ENCODE measurements at regions not wholly inside any gene's neighbourhood (a gene's known extent, or its start where the extent isn't known, plus 50 kb on each side); places are given as distances from the start of the nearest gene placed in this dataset.
A peak's percentile ranks its signal among the peaks of the same experiment; 100 is the strongest.

GRCh38 chr5:73319036-73319435 lies 129.5 kb downstream of the FOXD1 start:
- DNase-seq (no peak), ATAC-seq (replicated peaks) (no peak)
- H3K27me3 Mint-ChIP-seq, result peaks cover 23 to 39% of the 10 kb centered on the region in 2 donors

GRCh38 chr5:73318308-73318719 lies 130.3 kb downstream of the FOXD1 start:
- no peaks in the 10 kb centered on the region for H3K4me1 Mint-ChIP-seq
- H3K27ac Mint-ChIP-seq, result no peak overlapping the region
- DNase-seq, result no peak

More at GRCh38 chr5:73319036-73319435, 129.5 kb downstream of the FOXD1 start:
- Mint-ChIP-seq H3K4me1 (no peaks in the 10 kb centered on the region), H3K27ac (no peak overlapping the region), H3K4me3 (no peak overlapping the region), H3K9me3 (no peaks in the 10 kb centered on the region), H3K36me3 (no peaks in the 10 kb centered on the region)

GRCh38 chr5:73317523-73317922 lies 131.1 kb downstream of the FOXD1 start:
- ATAC-seq (replicated peaks) (no peak), DNase-seq (no peak)
- Mint-ChIP-seq H3K27me3 (peaks cover 29 to 49% of the 10 kb centered on the region in 2 donors), H3K36me3 (no peaks in the 10 kb centered on the region), H3K27ac (no peak overlapping the region), H3K4me3 (no peak overlapping the region), H3K4me1 (no peaks in the 10 kb centered on the region), H3K9me3 (no peaks in the 10 kb centered on the region)

More at GRCh38 chr5:73318308-73318719, 130.3 kb downstream of the FOXD1 start:
- H3K4me3 Mint-ChIP-seq, result no peak overlapping the region
- H3K9me3 Mint-ChIP-seq, result no peaks in the 10 kb centered on the region
- H3K36me3 Mint-ChIP-seq, result no peaks in the 10 kb centered on the region
- no peak for ATAC-seq (replicated peaks)
- peaks cover 26 to 46% of the 10 kb centered on the region in 2 donors for H3K27me3 Mint-ChIP-seq

- Mint-ChIP-seq H3K27me3 (peaks cover 50 to 66% of the 10 kb centered on the region in 2 donors), H3K4me1 (no peaks in the 10 kb centered on the region), H3K9me3 (no peaks in the 10 kb centered on the region), H3K4me3 (no peak overlapping the region), H3K27ac (no peak overlapping the region), H3K36me3 (no peaks in the 10 kb centered on the region)
- ATAC-seq (replicated peaks) (no peak), DNase-seq (no peak)
These were observed 134.0 kb downstream of the FOXD1 start for GRCh38 chr5:73314395-73315257.

GRCh38 chr5:73312872-73313510 lies 135.6 kb downstream of the FOXD1 start:
- Mint-ChIP-seq H3K36me3 (no peaks in the 10 kb centered on the region), H3K9me3 (no peaks in the 10 kb centered on the region), H3K4me1 (no peaks in the 10 kb centered on the region), H3K4me3 (no peak overlapping the region), H3K27me3 (peaks cover 52 to 69% of the 10 kb centered on the region in 2 donors), H3K27ac (no peak overlapping the region)
- DNase-seq (no peak), ATAC-seq (replicated peaks) (no peak)

- DNase-seq, result no peak
These were observed 136.3 kb downstream of the FOXD1 start for GRCh38 chr5:73312146-73312871.

GRCh38 chr5:73311291-73312110 lies 137.1 kb downstream of the FOXD1 start:
- no peak for DNase-seq
- no peak overlapping the region for H3K27ac Mint-ChIP-seq
- no peaks in the 10 kb centered on the region for H3K36me3 Mint-ChIP-seq
- H3K4me3 Mint-ChIP-seq, result peak overlapping the region in 1 of 2 donors; percentile 12
- H3K27me3 Mint-ChIP-seq, result peaks cover 65 to 81% of the 10 kb centered on the region in 2 donors
- no peaks in the 10 kb centered on the region for H3K4me1 Mint-ChIP-seq
- no peak for ATAC-seq (replicated peaks)
- H3K9me3 Mint-ChIP-seq, result no peaks in the 10 kb centered on the region

More at GRCh38 chr5:73312146-73312871, 136.3 kb downstream of the FOXD1 start:
- H3K27me3 Mint-ChIP-seq, result peaks cover 57 to 76% of the 10 kb centered on the region in 2 donors
- no peaks in the 10 kb centered on the region for H3K36me3 Mint-ChIP-seq
- H3K27ac Mint-ChIP-seq, result peak overlapping the region; percentile 62
- H3K9me3 Mint-ChIP-seq, result no peaks in the 10 kb centered on the region
- ATAC-seq (replicated peaks), result peak in 1 of 2 donors; percentile 29
- no peaks in the 10 kb centered on the region for H3K4me1 Mint-ChIP-seq
- H3K4me3 Mint-ChIP-seq, result no peak overlapping the region

- ATAC-seq (replicated peaks), result no peak
- peaks cover 1 to 11% of the 10 kb centered on the region in 2 donors for H3K4me1 Mint-ChIP-seq
- no peak overlapping the region for H3K27ac Mint-ChIP-seq
- DNase-seq, result no peak
- H3K27me3 Mint-ChIP-seq, result peaks cover 66 to 92% of the 10 kb centered on the region in 2 donors
- no peak overlapping the region for H3K4me3 Mint-ChIP-seq
- H3K36me3 Mint-ChIP-seq, result peaks cover 0 to 1% of the 10 kb centered on the region in 2 donors
- H3K9me3 Mint-ChIP-seq, result peaks cover 0 to 3% of the 10 kb centered on the region in 2 donors
These were observed 134.8 kb downstream of the TMEM174 start for GRCh38 chr5:73307645-73308355.

GRCh38 chr5:73306741-73307275 lies 133.8 kb downstream of the TMEM174 start:
- ATAC-seq (replicated peaks) (no peak), DNase-seq (no peak)
- H3K9me3 Mint-ChIP-seq, result peaks cover 0 to 4% of the 10 kb centered on the region in 2 donors
- H3K36me3 Mint-ChIP-seq, result peaks cover 0 to 3% of the 10 kb centered on the region in 2 donors
- H3K27ac Mint-ChIP-seq, result no peak overlapping the region
- no peak overlapping the region for H3K4me3 Mint-ChIP-seq
- H3K27me3 Mint-ChIP-seq, result peaks cover 68 to 93% of the 10 kb centered on the region in 2 donors
- H3K4me1 Mint-ChIP-seq, result peaks cover 5 to 12% of the 10 kb centered on the region in 2 donors

- H3K36me3 Mint-ChIP-seq, result peaks cover 0 to 3% of the 10 kb centered on the region in 2 donors
- no peak overlapping the region for H3K27ac Mint-ChIP-seq
- peaks cover 0 to 4% of the 10 kb centered on the region in 2 donors for H3K9me3 Mint-ChIP-seq
- no peak overlapping the region for H3K4me3 Mint-ChIP-seq
- H3K4me1 Mint-ChIP-seq, result peaks cover 5 to 12% of the 10 kb centered on the region in 2 donors
- peaks cover 66 to 93% of the 10 kb centered on the region in 2 donors for H3K27me3 Mint-ChIP-seq
- ATAC-seq (replicated peaks), result no peak
- no peak for DNase-seq
These were observed 133.2 kb downstream of the TMEM174 start for GRCh38 chr5:73306078-73306719.

- H3K27ac Mint-ChIP-seq, result no peak overlapping the region
- H3K27me3 Mint-ChIP-seq, result peaks cover 69 to 95% of the 10 kb centered on the region in 2 donors
- H3K9me3 Mint-ChIP-seq, result peaks cover 0 to 4% of the 10 kb centered on the region in 2 donors
- H3K36me3 Mint-ChIP-seq, result peaks cover 0 to 3% of the 10 kb centered on the region in 2 donors
- peaks cover 9 to 16% of the 10 kb centered on the region in 2 donors for H3K4me1 Mint-ChIP-seq
- H3K4me3 Mint-ChIP-seq, result no peak overlapping the region
- DNase-seq, result no peak
- no peak for ATAC-seq (replicated peaks)
These were observed 132.4 kb downstream of the TMEM174 start for GRCh38 chr5:73305386-73305785.

GRCh38 chr5:73304381-73304780 lies 131.4 kb downstream of the TMEM174 start:
- H3K27ac Mint-ChIP-seq, result no peak overlapping the region

More at GRCh38 chr5:73304381-73304780, 131.4 kb downstream of the TMEM174 start:
- peaks cover 71 to 96% of the 10 kb centered on the region in 2 donors for H3K27me3 Mint-ChIP-seq
- H3K36me3 Mint-ChIP-seq, result peaks cover 0 to 3% of the 10 kb centered on the region in 2 donors
- peaks cover 16 to 26% of the 10 kb centered on the region in 2 donors for H3K4me1 Mint-ChIP-seq
- DNase-seq (no peak), ATAC-seq (replicated peaks) (no peak)
- peaks cover 0 to 4% of the 10 kb centered on the region in 2 donors for H3K9me3 Mint-ChIP-seq
- H3K4me3 Mint-ChIP-seq, result no peak overlapping the region
